ENCODE measurements at regions not wholly inside any gene's neighbourhood (a gene's known extent, or its start where the extent isn't known, plus 50 kb on each side); places are given as distances from the start of the nearest gene placed in this dataset.

GRCh38 chr5:144774197-144774596 is 603.5 kb downstream of the KCTD16 start:
- H3K36me3 Mint-ChIP-seq (ENCODE audit: unreplicated experiment) = no peaks in the 10 kb centered on the region
- H3K9me3 Mint-ChIP-seq (ENCODE audit: unreplicated experiment) = no peaks in the 10 kb centered on the region
- H3K4me3 Mint-ChIP-seq (ENCODE audit: unreplicated experiment) = no peak overlapping the region
- no peak for DNase-seq (ENCODE audit: extremely low spot score, unreplicated experiment)
- no peak for TF ChIP-seq CTCF (IDR thresholded peaks at IDR 0.05)
- H3K27ac Mint-ChIP-seq (ENCODE audit: unreplicated experiment) = no peak overlapping the region
- peaks cover 9% of the 10 kb centered on the region for H3K27me3 Mint-ChIP-seq (ENCODE audit: unreplicated experiment)
- H3K4me1 Mint-ChIP-seq (ENCODE audit: unreplicated experiment) = no peaks in the 10 kb centered on the region

GRCh38 chr5:144773628-144774027 is 603.0 kb downstream of the KCTD16 start:
- TF ChIP-seq CTCF (IDR thresholded peaks at IDR 0.05) = no peak
- Mint-ChIP-seq H3K4me1 (ENCODE audit: unreplicated experiment) (no peaks in the 10 kb centered on the region), H3K27ac (ENCODE audit: unreplicated experiment) (no peak overlapping the region), H3K27me3 (ENCODE audit: unreplicated experiment) (peaks cover 11% of the 10 kb centered on the region), H3K4me3 (ENCODE audit: unreplicated experiment) (no peak overlapping the region), H3K9me3 (ENCODE audit: unreplicated experiment) (no peaks in the 10 kb centered on the region), H3K36me3 (ENCODE audit: unreplicated experiment) (no peaks in the 10 kb centered on the region)
- no peak for DNase-seq (ENCODE audit: extremely low spot score, unreplicated experiment)

- Mint-ChIP-seq H3K4me3 (ENCODE audit: unreplicated experiment) (no peak overlapping the region), H3K9me3 (ENCODE audit: unreplicated experiment) (no peaks in the 10 kb centered on the region), H3K27ac (ENCODE audit: unreplicated experiment) (no peak overlapping the region), H3K4me1 (ENCODE audit: unreplicated experiment) (no peaks in the 10 kb centered on the region), H3K36me3 (ENCODE audit: unreplicated experiment) (no peaks in the 10 kb centered on the region), H3K27me3 (ENCODE audit: unreplicated experiment) (peaks cover 10% of the 10 kb centered on the region)
- no peak for TF ChIP-seq CTCF (IDR thresholded peaks at IDR 0.05)
- no peak for DNase-seq (ENCODE audit: extremely low spot score, unreplicated experiment)
These were observed 601.1 kb downstream of the KCTD16 start for GRCh38 chr5:144771802-144772201.

- Mint-ChIP-seq H3K4me1 (ENCODE audit: unreplicated experiment) (no peaks in the 10 kb centered on the region), H3K27ac (ENCODE audit: unreplicated experiment) (no peak overlapping the region), H3K36me3 (ENCODE audit: unreplicated experiment) (no peaks in the 10 kb centered on the region), H3K27me3 (ENCODE audit: unreplicated experiment) (no peaks in the 10 kb centered on the region), H3K9me3 (ENCODE audit: unreplicated experiment) (peaks cover 5% of the 10 kb centered on the region), H3K4me3 (ENCODE audit: unreplicated experiment) (no peak overlapping the region)
- no peak for TF ChIP-seq CTCF (IDR thresholded peaks at IDR 0.05)
- DNase-seq (ENCODE audit: extremely low spot score, unreplicated experiment) = no peak
These were observed 571.7 kb downstream of the KCTD16 start for GRCh38 chr5:144742361-144742760.

- H3K4me1 Mint-ChIP-seq (ENCODE audit: unreplicated experiment) = no peaks in the 10 kb centered on the region
- peaks cover 27% of the 10 kb centered on the region for H3K9me3 Mint-ChIP-seq (ENCODE audit: unreplicated experiment)
- TF ChIP-seq CTCF (IDR thresholded peaks at IDR 0.05) = no peak
- no peak for DNase-seq (ENCODE audit: extremely low spot score, unreplicated experiment)
- H3K27ac Mint-ChIP-seq (ENCODE audit: unreplicated experiment) = no peak overlapping the region
- no peaks in the 10 kb centered on the region for H3K36me3 Mint-ChIP-seq (ENCODE audit: unreplicated experiment)
- no peak overlapping the region for H3K4me3 Mint-ChIP-seq (ENCODE audit: unreplicated experiment)
- H3K27me3 Mint-ChIP-seq (ENCODE audit: unreplicated experiment) = peaks cover 7% of the 10 kb centered on the region
These were observed 561.1 kb downstream of the KCTD16 start for GRCh38 chr5:144731786-144732185.
